ENCODE measurements at regions not wholly inside any gene's neighbourhood (a gene's known extent, or its start where the extent isn't known, plus 50 kb on each side); places are given as distances from the start of the nearest gene placed in this dataset.
"Not testable (repeated sequence)": the region's sequence is repeated elsewhere in the genome, so short reads cannot be mapped to it uniquely, and the experiment has no call there.

- Histone ChIP-seq H3K27ac (no peak overlapping the region), H3K36me3 (no peaks in the 10 kb centered on the region), H3K27me3 (replicated peaks; ENCODE audit: insufficient read depth) (no peaks in the 10 kb centered on the region), H3K4me1 (replicated peaks) (no peaks in the 10 kb centered on the region), H3K9me3 (no peaks in the 10 kb centered on the region), H3K4me3 (no peak overlapping the region)
- DNase-seq (ENCODE audit: low spot score) = no peak
- TF ChIP-seq POLR2AphosphoS5 (IDR thresholded peaks at IDR 0.05) (no peak), POLR2A (IDR thresholded peaks at IDR 0.05) (no peak)
- TF ChIP-seq, protein P1, sequence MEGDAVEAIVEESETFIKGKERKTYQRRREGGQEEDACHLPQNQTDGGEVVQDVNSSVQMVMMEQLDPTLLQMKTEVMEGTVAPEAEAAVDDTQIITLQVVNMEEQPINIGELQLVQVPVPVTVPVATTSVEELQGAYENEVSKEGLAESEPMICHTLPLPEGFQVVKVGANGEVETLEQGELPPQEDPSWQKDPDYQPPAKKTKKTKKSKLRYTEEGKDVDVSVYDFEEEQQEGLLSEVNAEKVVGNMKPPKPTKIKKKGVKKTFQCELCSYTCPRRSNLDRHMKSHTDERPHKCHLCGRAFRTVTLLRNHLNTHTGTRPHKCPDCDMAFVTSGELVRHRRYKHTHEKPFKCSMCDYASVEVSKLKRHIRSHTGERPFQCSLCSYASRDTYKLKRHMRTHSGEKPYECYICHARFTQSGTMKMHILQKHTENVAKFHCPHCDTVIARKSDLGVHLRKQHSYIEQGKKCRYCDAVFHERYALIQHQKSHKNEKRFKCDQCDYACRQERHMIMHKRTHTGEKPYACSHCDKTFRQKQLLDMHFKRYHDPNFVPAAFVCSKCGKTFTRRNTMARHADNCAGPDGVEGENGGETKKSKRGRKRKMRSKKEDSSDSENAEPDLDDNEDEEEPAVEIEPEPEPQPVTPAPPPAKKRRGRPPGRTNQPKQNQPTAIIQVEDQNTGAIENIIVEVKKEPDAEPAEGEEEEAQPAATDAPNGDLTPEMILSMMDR (IDR thresholded peaks at IDR 0.05) = no peak
- intact Hi-C loops (cut with DNase I) = no loop called here
- 88% methylated on average over 2 of the region's 2 CpGs for WGBS
Observed at GRCh38 chr1:177877086-177877485, 92.8 kb downstream of the SEC16B start.

DNA sequence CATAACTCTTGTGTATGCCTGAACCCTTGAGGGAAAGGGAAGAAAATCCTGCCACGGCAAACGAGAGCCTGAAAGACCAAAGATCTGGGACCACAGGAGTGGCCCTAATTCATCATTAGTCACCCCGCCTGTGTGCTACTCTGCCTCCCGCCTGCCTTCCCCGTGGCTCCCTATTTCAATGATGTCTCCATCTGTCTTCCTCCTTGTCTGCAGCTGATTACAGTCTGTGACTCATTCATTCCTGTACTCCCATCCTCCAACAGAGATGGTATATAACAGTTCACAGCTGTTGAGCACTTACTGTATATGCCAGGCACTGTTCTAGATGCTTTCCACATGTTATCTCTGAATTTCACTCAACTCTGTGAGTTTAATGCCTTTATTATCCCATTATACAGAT is 96.6 kb downstream of the SEC16B start:
- 30% methylated on average over 5 of the region's 5 CpGs for WGBS
- Histone ChIP-seq H3K27me3 (replicated peaks; ENCODE audit: insufficient read depth) (no peaks in the 10 kb centered on the region), H3K27ac (no peak overlapping the region), H3K36me3 (no peaks in the 10 kb centered on the region), H3K4me1 (replicated peaks) (no peaks in the 10 kb centered on the region), H3K4me3 (no peak overlapping the region), H3K9me3 (no peaks in the 10 kb centered on the region)
- TF ChIP-seq POLR2AphosphoS5 (IDR thresholded peaks at IDR 0.05) (no peak), POLR2A (IDR thresholded peaks at IDR 0.05) (no peak)
- TF ChIP-seq, protein P1 (IDR thresholded peaks at IDR 0.05) = no peak
- intact Hi-C loops (cut with DNase I) = no loop called here
- no peak for DNase-seq (ENCODE audit: low spot score)

- no peak for DNase-seq (ENCODE audit: low spot score)
Observed at GRCh38 chr1:177872308-177872900, 97.5 kb downstream of the SEC16B start.

GRCh38 chr1:177871613-177872307 is 98.1 kb downstream of the SEC16B start:
- DNase-seq (ENCODE audit: low spot score) = no peak
- WGBS = 79% methylated on average over 7 of the region's 7 CpGs
- H3K27ac ChIP-seq = no peak overlapping the region
- H3K4me3 ChIP-seq = no peak overlapping the region
- no peaks in the 10 kb centered on the region for H3K4me1 ChIP-seq (replicated peaks)
- H3K9me3 ChIP-seq = no peaks in the 10 kb centered on the region
- TF ChIP-seq POLR2A (IDR thresholded peaks at IDR 0.05) (no peak), POLR2AphosphoS5 (IDR thresholded peaks at IDR 0.05) (no peak)
- TF ChIP-seq, protein P1 (IDR thresholded peaks at IDR 0.05) = no peak
- intact Hi-C loops (cut with DNase I) = no loop called here
- H3K36me3 ChIP-seq = no peaks in the 10 kb centered on the region
- no peaks in the 10 kb centered on the region for H3K27me3 ChIP-seq (replicated peaks; ENCODE audit: insufficient read depth)

More at GRCh38 chr1:177872308-177872900, 97.5 kb downstream of the SEC16B start:
- Histone ChIP-seq H3K27ac (no peak overlapping the region), H3K36me3 (no peaks in the 10 kb centered on the region), H3K9me3 (no peaks in the 10 kb centered on the region), H3K4me1 (replicated peaks) (no peaks in the 10 kb centered on the region), H3K27me3 (replicated peaks; ENCODE audit: insufficient read depth) (no peaks in the 10 kb centered on the region), H3K4me3 (no peak overlapping the region)
- TF ChIP-seq POLR2A (IDR thresholded peaks at IDR 0.05) (no peak), POLR2AphosphoS5 (IDR thresholded peaks at IDR 0.05) (no peak)
- TF ChIP-seq, protein P1 (IDR thresholded peaks at IDR 0.05) = no peak
- 45% methylated on average over 10 of the region's 10 CpGs for WGBS
- intact Hi-C loops (cut with DNase I) = no loop called here

GRCh38 chr1:177869586-177869985 is 100.3 kb downstream of the SEC16B start:
- WGBS = 83% methylated on average over 4 of the region's 4 CpGs
- TF ChIP-seq, protein P1 (IDR thresholded peaks at IDR 0.05) = no peak
- no peak for TF ChIP-seq POLR2A (IDR thresholded peaks at IDR 0.05)
- TF ChIP-seq POLR2AphosphoS5 (IDR thresholded peaks at IDR 0.05) = no peak

GRCh38 chr1:177869011-177869410 is 100.8 kb downstream of the SEC16B start:
- H3K27ac ChIP-seq; H3K4me1 ChIP-seq (replicated peaks); H3K9me3 ChIP-seq; intact Hi-C loops (cut with DNase I); H3K27me3 ChIP-seq (replicated peaks; ENCODE audit: insufficient read depth); H3K4me3 ChIP-seq; DNase-seq (ENCODE audit: low spot score); H3K36me3 ChIP-seq: not testable (repeated sequence)

More at GRCh38 chr1:177869586-177869985, 100.3 kb downstream of the SEC16B start:
- Histone ChIP-seq H3K4me3 (no peak overlapping the region), H3K4me1 (replicated peaks) (no peaks in the 10 kb centered on the region), H3K27me3 (replicated peaks; ENCODE audit: insufficient read depth) (no peaks in the 10 kb centered on the region), H3K36me3 (no peaks in the 10 kb centered on the region), H3K9me3 (no peaks in the 10 kb centered on the region), H3K27ac (no peak overlapping the region)
- intact Hi-C loops (cut with DNase I) = no loop called here
- DNase-seq (ENCODE audit: low spot score) = no peak
